GM12875 (cell line): ENCODE measurements at regions not wholly inside any gene's neighbourhood (a gene's known extent, or its start where the extent isn't known, plus 50 kb on each side); places are given as distances from the start of the nearest gene placed in this dataset.

ENCODE experiments used
- H3K4me3 ChIP-seq: one replicate; pipeline ENCODE4 v1.5.1; 2011; ENCODE audit warnings: low read depth, low read length, control low read depth
- TF ChIP-seq, protein P1 (sequence below): IDR thresholded peaks from 2 replicates; pipeline ENCODE4 v1.5.1; 2011; ENCODE audit warnings: low read depth, mild to moderate bottlenecking, control low read depth, inconsistent platforms, low read length, moderate library complexity, borderline replicate concordance; ENCODE audit not compliant: insufficient read depth

DNA sequence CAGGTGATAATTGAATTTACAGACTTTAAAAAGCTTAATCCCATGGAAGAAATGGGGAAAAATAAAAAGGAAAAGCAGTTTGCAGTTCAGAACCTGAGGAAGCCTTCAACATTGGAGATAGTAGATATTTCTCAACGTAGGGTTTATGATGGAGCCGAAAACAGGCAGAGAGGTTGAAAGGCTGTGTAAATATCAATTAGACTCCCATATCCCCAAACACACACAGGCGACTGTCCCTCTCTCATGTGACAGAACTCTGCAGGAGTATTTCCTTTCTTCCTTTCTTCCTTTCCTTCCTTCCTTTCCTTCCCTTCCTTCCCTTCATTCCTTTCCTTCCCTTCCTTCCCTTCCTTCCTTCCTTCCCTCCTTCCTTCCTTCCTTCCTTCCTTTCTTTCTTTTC, 406.5 kb downstream of the LPIN1 start:
- TF ChIP-seq, protein P1, sequence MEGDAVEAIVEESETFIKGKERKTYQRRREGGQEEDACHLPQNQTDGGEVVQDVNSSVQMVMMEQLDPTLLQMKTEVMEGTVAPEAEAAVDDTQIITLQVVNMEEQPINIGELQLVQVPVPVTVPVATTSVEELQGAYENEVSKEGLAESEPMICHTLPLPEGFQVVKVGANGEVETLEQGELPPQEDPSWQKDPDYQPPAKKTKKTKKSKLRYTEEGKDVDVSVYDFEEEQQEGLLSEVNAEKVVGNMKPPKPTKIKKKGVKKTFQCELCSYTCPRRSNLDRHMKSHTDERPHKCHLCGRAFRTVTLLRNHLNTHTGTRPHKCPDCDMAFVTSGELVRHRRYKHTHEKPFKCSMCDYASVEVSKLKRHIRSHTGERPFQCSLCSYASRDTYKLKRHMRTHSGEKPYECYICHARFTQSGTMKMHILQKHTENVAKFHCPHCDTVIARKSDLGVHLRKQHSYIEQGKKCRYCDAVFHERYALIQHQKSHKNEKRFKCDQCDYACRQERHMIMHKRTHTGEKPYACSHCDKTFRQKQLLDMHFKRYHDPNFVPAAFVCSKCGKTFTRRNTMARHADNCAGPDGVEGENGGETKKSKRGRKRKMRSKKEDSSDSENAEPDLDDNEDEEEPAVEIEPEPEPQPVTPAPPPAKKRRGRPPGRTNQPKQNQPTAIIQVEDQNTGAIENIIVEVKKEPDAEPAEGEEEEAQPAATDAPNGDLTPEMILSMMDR, result no peak
- no peak overlapping the region for H3K4me3 ChIP-seq

- TF ChIP-seq, protein P1, result no peak
- H3K4me3 ChIP-seq, result no peak overlapping the region
Observed at GRCh38 chr2:12155303-12156051, 409.0 kb downstream of the LPIN1 start.

- H3K4me3 ChIP-seq, result no peak overlapping the region
- TF ChIP-seq, protein P1, result no peak
Observed at GRCh38 chr2:12156349-12156748, 409.9 kb downstream of the LPIN1 start.

GRCh38 chr2:12161085-12161484, 414.7 kb downstream of the LPIN1 start:
- TF ChIP-seq, protein P1, result no peak
- H3K4me3 ChIP-seq, result no peak overlapping the region

DNA sequence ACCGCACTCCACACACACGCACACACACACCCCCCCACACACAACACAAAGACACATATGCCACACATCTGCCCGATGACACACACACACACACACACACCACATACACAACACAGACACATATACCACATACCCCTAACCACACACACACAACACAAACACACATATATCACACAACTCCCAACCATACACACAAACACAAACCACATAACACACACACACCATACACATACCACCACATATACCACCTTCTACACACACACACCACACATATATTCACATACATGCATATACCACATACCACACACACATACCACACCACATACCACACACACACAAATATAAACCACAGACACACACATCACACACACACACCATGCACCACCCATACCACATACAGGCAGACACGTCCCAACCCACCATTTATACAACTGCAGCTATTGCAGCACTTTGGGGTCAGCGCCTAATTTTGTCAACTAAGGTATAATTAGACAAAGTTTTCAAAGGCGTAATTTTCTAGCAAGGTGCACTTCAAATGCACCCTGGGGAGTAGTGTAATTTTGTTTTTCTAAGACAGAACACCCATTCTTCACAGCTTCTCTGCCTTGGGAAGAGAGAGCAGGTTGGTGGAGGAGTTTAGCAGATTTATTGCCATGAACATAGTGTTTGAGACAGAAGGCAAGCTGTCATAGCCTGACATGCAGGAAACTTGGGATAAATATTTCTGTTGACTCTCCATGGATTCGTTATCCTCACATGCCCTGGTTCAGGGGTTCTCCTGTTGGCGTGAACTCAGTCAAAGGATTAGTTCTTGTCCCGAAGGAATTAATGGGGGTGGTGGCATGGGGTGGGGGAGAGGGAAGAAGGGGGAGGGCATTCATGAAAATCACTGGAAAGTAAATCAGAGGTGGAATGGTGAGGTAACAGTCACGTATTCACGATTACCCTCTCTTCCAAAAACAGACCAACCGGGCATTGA, 416.1 kb downstream of the LPIN1 start:
- H3K4me3 ChIP-seq, result no peak overlapping the region
- TF ChIP-seq, protein P1, result no peak

DNA sequence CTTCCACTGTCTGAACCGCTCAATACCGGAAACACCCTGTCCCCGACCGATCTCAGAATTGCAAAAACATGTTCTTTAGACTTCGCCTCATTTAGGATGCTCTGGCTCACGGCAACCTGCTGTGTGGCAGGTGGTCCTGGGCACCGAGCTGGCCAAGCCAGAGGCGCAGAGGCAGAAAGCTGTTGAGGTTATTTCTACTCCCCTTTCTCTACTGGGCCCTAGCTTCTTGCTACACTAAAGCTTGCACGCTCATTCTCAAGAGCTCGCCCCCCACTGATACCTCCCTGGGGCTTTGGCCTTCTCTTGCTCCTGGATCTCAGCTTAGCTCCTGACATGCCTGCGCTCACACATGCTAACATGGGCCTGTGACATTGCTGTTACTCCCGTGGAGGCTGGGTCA, 417.4 kb downstream of the LPIN1 start:
- no peak overlapping the region for H3K4me3 ChIP-seq
- TF ChIP-seq, protein P1, result no peak

DNA sequence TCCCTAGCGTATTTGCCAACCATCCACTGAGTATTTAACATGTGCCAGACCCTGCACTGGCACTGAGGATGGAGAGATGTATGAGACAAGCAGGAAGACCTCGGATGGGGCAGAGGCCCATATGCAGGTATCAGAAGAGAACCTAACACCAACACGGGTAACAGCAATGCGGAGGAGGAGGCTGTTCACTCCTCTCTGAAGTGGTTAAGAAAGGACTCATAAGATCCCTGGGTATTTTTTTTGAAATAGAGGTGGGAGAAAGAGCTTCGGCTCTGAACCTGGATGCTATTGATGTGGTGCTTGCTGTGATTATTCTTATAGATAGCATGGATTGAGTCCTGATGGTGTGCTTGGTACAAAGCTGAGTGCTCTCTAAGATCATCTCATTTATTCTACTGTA, 418.3 kb downstream of the LPIN1 start:
- H3K4me3 ChIP-seq, result no peak overlapping the region
- TF ChIP-seq, protein P1, result no peak
